DOHH2 (cell line): ENCODE measurements at regions not wholly inside any gene's neighbourhood (a gene's known extent, or its start where the extent isn't known, plus 50 kb on each side); places are given as distances from the start of the nearest gene placed in this dataset.
A peak's percentile ranks its signal among the peaks of the same experiment; 100 is the strongest.

Experiments
- H3F3A ChIP-seq: fragments of 200-600 bp; sonication (generic), shearing (Covaris generic); 2 replicates; pipeline ENCODE4 v1.6.0; 2016; ENCODE audit warnings: antibody characterized with exemption, mild to moderate bottlenecking; ENCODE audit not compliant: control insufficient read depth, insufficient read depth
- H3K27ac ChIP-seq: fragments of 200-600 bp; sonication (generic); 2 replicates; pipeline ENCODE4 v1.5.1; 2014; ENCODE audit warnings: low read depth, mild to moderate bottlenecking, low read length, moderate library complexity
- H3K27me3 ChIP-seq: fragments of 200-600 bp; sonication (generic); 2 replicates; pipeline ENCODE4 v1.6.1; 2014; ENCODE audit warnings: mild to moderate bottlenecking, low read length, mixed read lengths; ENCODE audit not compliant: control insufficient read depth
- H3K36me3 ChIP-seq: fragments of 200-600 bp; sonication (generic); 2 replicates; pipeline ENCODE4 v1.6.1; 2014; ENCODE audit warnings: mild to moderate bottlenecking, low read length, moderate library complexity, mixed read lengths; ENCODE audit not compliant: control insufficient read depth
- H3K4me1 ChIP-seq: fragments of 200-600 bp; sonication (generic); 2 replicates; pipeline ENCODE4 v1.6.1; 2014; ENCODE audit warnings: mild to moderate bottlenecking, low read length, mixed read lengths; ENCODE audit not compliant: control insufficient read depth
- H3K4me2 ChIP-seq: fragments of 200-600 bp; sonication (generic); 2 replicates; pipeline ENCODE4 v1.6.0; 2014; ENCODE audit warnings: mild to moderate bottlenecking, low read length, moderate library complexity
- H3K4me3 ChIP-seq: fragments of 200-600 bp; sonication (generic); 2 replicates; pipeline ENCODE4 v1.5.1; 2014; ENCODE audit warnings: mild to moderate bottlenecking, low read length, mixed read lengths
- H3K79me2 ChIP-seq: fragments of 200-600 bp; sonication (generic); 2 replicates; pipeline ENCODE4 v1.6.1; 2014; ENCODE audit warnings: mild to moderate bottlenecking, low read length, mixed read lengths; ENCODE audit not compliant: control insufficient read depth
- H3K9me2 ChIP-seq: fragments of 200-600 bp; sonication (generic); replicated peaks from 2 replicates; pipeline ENCODE4 v1.6.1; 2014; ENCODE audit warnings: mild to moderate bottlenecking, low read length, mixed read lengths; ENCODE audit not compliant: control insufficient read depth
- H3K9me3 ChIP-seq: fragments of 200-600 bp; sonication (generic); 2 replicates; pipeline ENCODE4 v1.6.1; 2014; ENCODE audit warnings: antibody characterized with exemption, low read length, mixed read lengths; ENCODE audit not compliant: control insufficient read depth, insufficient read depth
- H4K20me1 ChIP-seq: fragments of 200-600 bp; sonication (generic); 2 replicates; pipeline ENCODE4 v1.6.0; 2014; ENCODE audit warnings: low read depth, mild to moderate bottlenecking, antibody characterized with exemption, low read length, moderate library complexity; ENCODE audit not compliant: control insufficient read depth, insufficient read depth
- CTCF ChIP-seq: fragments of 200-600 bp; sonication (generic); IDR thresholded peaks from one replicate; pipeline ENCODE4 v1.5.1; 2014; ENCODE audit warnings: antibody characterized with exemption, mild to moderate bottlenecking, low read depth, low read length; ENCODE audit not compliant: poor library complexity, severe bottlenecking
- EZH2phosphoT487 ChIP-seq: fragments of 200-600 bp; sonication (generic); IDR thresholded peaks from 2 replicates; pipeline ENCODE4 v1.6.1; 2017; ENCODE audit warnings: borderline replicate concordance, mild to moderate bottlenecking, antibody characterized with exemption, low read length, moderate library complexity, mixed read lengths

GRCh38 chr6:90350689-90351554 lies 54.3 kb upstream of the BACH2 start:
- H3K36me3 ChIP-seq = peaks cover 95% of the 10 kb centered on the region
- peak overlapping the region; percentile 77 for H3K27ac ChIP-seq
- H3K27me3 ChIP-seq = no peaks in the 10 kb centered on the region
- peaks cover 34% of the 10 kb centered on the region for H3K4me1 ChIP-seq
- H4K20me1 ChIP-seq = no peaks in the 10 kb centered on the region
- H3K4me3 ChIP-seq = peak overlapping the region; percentile 60
- no peaks in the 10 kb centered on the region for H3K9me2 ChIP-seq
- H3K9me3 ChIP-seq = 0 out of 2 replicates have a peak, but pooled peaks cover 4% of the 10 kb centered on the region
- H3K79me2 ChIP-seq = peaks cover 7% of the 10 kb centered on the region; the same call in 1 of the 2 replicates
- peak overlapping the region; percentile 80 for H3K4me2 ChIP-seq
- TF ChIP-seq EZH2phosphoT487 (no peak), CTCF (no peak)
- H3F3A ChIP-seq = 0 out of 2 replicates have a peak, but pooled peaks cover 6% of the 10 kb centered on the region

GRCh38 chr6:90347411-90347851 lies 50.8 kb upstream of the BACH2 start:
- H3K9me3 ChIP-seq = 0 out of 2 replicates have a peak, but pooled peaks cover 4% of the 10 kb centered on the region
- H3K36me3 ChIP-seq = peaks cover 81% of the 10 kb centered on the region
- no peak for TF ChIP-seq EZH2phosphoT487
- TF ChIP-seq CTCF = no peak
- H4K20me1 ChIP-seq = no peaks in the 10 kb centered on the region
- peaks cover 7% of the 10 kb centered on the region; the same call in 1 of the 2 replicates for H3K79me2 ChIP-seq
- no peak overlapping the region for H3K27ac ChIP-seq
- 0 out of 2 replicates have a peak, but pooled peaks cover 6% of the 10 kb centered on the region for H3F3A ChIP-seq
- peaks cover 31% of the 10 kb centered on the region for H3K4me1 ChIP-seq
- H3K4me2 ChIP-seq = no peak overlapping the region
- no peaks in the 10 kb centered on the region for H3K27me3 ChIP-seq
- H3K4me3 ChIP-seq = no peak overlapping the region
- H3K9me2 ChIP-seq = no peaks in the 10 kb centered on the region

GRCh38 chr6:90346729-90347128 lies 50.1 kb upstream of the BACH2 start:
- Histone ChIP-seq H3K79me2 (peaks cover 7% of the 10 kb centered on the region; the same call in 1 of the 2 replicates), H3K9me2 (no peaks in the 10 kb centered on the region), H3K9me3 (0 out of 2 replicates have a peak, but pooled peaks cover 4% of the 10 kb centered on the region), H3K4me1 (peaks cover 29% of the 10 kb centered on the region), H3K4me3 (no peak overlapping the region), H3K4me2 (no peak overlapping the region), H4K20me1 (no peaks in the 10 kb centered on the region), H3K36me3 (peaks cover 74% of the 10 kb centered on the region), H3K27ac (no peak overlapping the region), H3K27me3 (no peaks in the 10 kb centered on the region), H3F3A (0 out of 2 replicates have a peak, but pooled peaks cover 2% of the 10 kb centered on the region)
- TF ChIP-seq EZH2phosphoT487 (no peak), CTCF (no peak)
